Peyer's patch (tissue), 4 donors: ENCODE measurements at regions not wholly inside any gene's neighbourhood (a gene's known extent, or its start where the extent isn't known, plus 50 kb on each side); places are given as distances from the start of the nearest gene placed in this dataset.

Experiments used
- DNase-seq, 3 donors: peaks; one replicate each; pipeline ENCODE4 v3.0.0-alpha.2; 2017 to 2019
- H3K27ac ChIP-seq, 4 donors: fragments of 200-600 bp; sonication (generic); one replicate each; pipeline ENCODE4 v1.5.1; 2016 to 2019
- H3K27me3 ChIP-seq, 2 donors: fragments of 200-600 bp; sonication (generic); one replicate each; pipeline ENCODE4 v1.5.1; 2019
- H3K36me3 ChIP-seq, 3 donors: fragments of 200-600 bp; sonication (generic); one replicate each; pipeline ENCODE4 v1.5.1; 2016 to 2019
- H3K4me1 ChIP-seq, 4 donors: fragments of 200-600 bp; sonication (generic); one replicate each; pipeline ENCODE4 v1.5.1; 2016 to 2019
- H3K4me3 ChIP-seq, 4 donors: fragments of 200-600 bp; sonication (generic); 1 replicate in 3 of 4; 2 replicates in 1 of 4; pipeline ENCODE4 v1.5.1; 2016 to 2019; ENCODE audit warnings: mild to moderate bottlenecking in 1 of 4
- H3K9me3 ChIP-seq, 4 donors: fragments of 200-600 bp; sonication (generic); one replicate each; pipeline ENCODE4 v1.5.1; 2016 to 2019; ENCODE audit warnings: mild to moderate bottlenecking in 1 of 4
- CTCF ChIP-seq, 6 experiments: fragments of 450-650 bp in 4 of 6; fragments of 200-600 bp in 2 of 6; sonication (generic) in 1 of 6; IDR thresholded peaks; one replicate each; pipeline ENCODE4 v1.5.1; 2017 to 2019; ENCODE audit warnings: antibody characterized with exemption in 6 of 6, mild to moderate bottlenecking in 3 of 6, moderate library complexity in 1 of 6
- POLR2A ChIP-seq, 2 donors: fragments of 450-650 bp; IDR thresholded peaks; one replicate each; pipeline ENCODE4 v1.5.1; 2017; ENCODE audit warnings: antibody characterized with exemption in 2 of 2, mild to moderate bottlenecking in 2 of 2, moderate library complexity in 2 of 2

- H3K4me1 ChIP-seq = no peaks in the 10 kb centered on the region
- no peaks in the 10 kb centered on the region for H3K9me3 ChIP-seq
- H3K27me3 ChIP-seq = no peaks in the 10 kb centered on the region
- TF ChIP-seq POLR2A (IDR thresholded peaks at IDR 0.05) (no peak), CTCF (IDR thresholded peaks at IDR 0.05) (no peak)
- no peak overlapping the region for H3K27ac ChIP-seq
- no peak overlapping the region for H3K4me3 ChIP-seq
- no peaks in the 10 kb centered on the region for H3K36me3 ChIP-seq
- no peak for DNase-seq
Measured at GRCh38 chr3:17967111-17967510, 224.7 kb upstream of the TBC1D5 start.

GRCh38 chr3:17965331-17965730, 222.9 kb upstream of the TBC1D5 start:
- no peak overlapping the region for H3K27ac ChIP-seq
- DNase-seq = no peak
- no peaks in the 10 kb centered on the region for H3K4me1 ChIP-seq
- no peaks in the 10 kb centered on the region for H3K9me3 ChIP-seq
- H3K4me3 ChIP-seq = no peak overlapping the region
- no peaks in the 10 kb centered on the region for H3K36me3 ChIP-seq
- no peak for TF ChIP-seq POLR2A (IDR thresholded peaks at IDR 0.05)
- TF ChIP-seq CTCF (IDR thresholded peaks at IDR 0.05) = no peak
- H3K27me3 ChIP-seq = no peaks in the 10 kb centered on the region

GRCh38 chr3:17964108-17964507, 221.7 kb upstream of the TBC1D5 start:
- Histone ChIP-seq H3K4me3 (no peak overlapping the region), H3K27ac (no peak overlapping the region), H3K4me1 (no peaks in the 10 kb centered on the region), H3K36me3 (no peaks in the 10 kb centered on the region), H3K27me3 (no peaks in the 10 kb centered on the region), H3K9me3 (no peaks in the 10 kb centered on the region)
- no peak for DNase-seq
- TF ChIP-seq CTCF (IDR thresholded peaks at IDR 0.05) (no peak), POLR2A (IDR thresholded peaks at IDR 0.05) (no peak)

- H3K27ac ChIP-seq = no peak overlapping the region
- H3K27me3 ChIP-seq = no peaks in the 10 kb centered on the region
- no peak for DNase-seq
- no peaks in the 10 kb centered on the region for H3K9me3 ChIP-seq
- no peak overlapping the region for H3K4me3 ChIP-seq
- no peaks in the 10 kb centered on the region for H3K4me1 ChIP-seq
- TF ChIP-seq POLR2A (IDR thresholded peaks at IDR 0.05) (no peak), CTCF (IDR thresholded peaks at IDR 0.05) (no peak)
- no peaks in the 10 kb centered on the region for H3K36me3 ChIP-seq
Measured at GRCh38 chr3:17955411-17955810, 213.0 kb upstream of the TBC1D5 start.

GRCh38 chr3:17954801-17955200, 212.4 kb upstream of the TBC1D5 start:
- H3K27me3 ChIP-seq = no peaks in the 10 kb centered on the region
- H3K9me3 ChIP-seq = no peaks in the 10 kb centered on the region
- no peak for DNase-seq
- H3K27ac ChIP-seq = no peak overlapping the region
- H3K4me1 ChIP-seq = no peaks in the 10 kb centered on the region
- TF ChIP-seq CTCF (IDR thresholded peaks at IDR 0.05) (no peak), POLR2A (IDR thresholded peaks at IDR 0.05) (no peak)
- no peaks in the 10 kb centered on the region for H3K36me3 ChIP-seq
- H3K4me3 ChIP-seq = no peak overlapping the region

- TF ChIP-seq POLR2A (IDR thresholded peaks at IDR 0.05) (no peak), CTCF (IDR thresholded peaks at IDR 0.05) (no peak)
- Histone ChIP-seq H3K27ac (no peak overlapping the region), H3K4me3 (no peak overlapping the region), H3K27me3 (no peaks in the 10 kb centered on the region), H3K36me3 (no peaks in the 10 kb centered on the region), H3K4me1 (no peaks in the 10 kb centered on the region), H3K9me3 (no peaks in the 10 kb centered on the region)
- peak in 2 of 3 donors; percentile 52 to 54 for DNase-seq
Measured at GRCh38 chr3:17951241-17951640, 208.8 kb upstream of the TBC1D5 start.
